Renal cortex interstitium (tissue), 11 donors: ENCODE measurements at regions not wholly inside any gene's neighbourhood (a gene's known extent, or its start where the extent isn't known, plus 50 kb on each side); places are given as distances from the start of the nearest gene placed in this dataset.

Experiments
- DNase-seq, 11 donors: peaks; one replicate each; pipeline ENCODE4 v3.0.0-alpha.2; 2013; ENCODE audit warnings: low read depth in 9 of 11, low spot score in 4 of 11; ENCODE audit errors: extremely low read depth in 1 of 11

- DNase-seq: no peak
Measured at GRCh38 chrY:15385178-15385577, 860.8 kb downstream of the NLGN4Y start.

GRCh38 chrY:15397556-15398280 is 873.4 kb downstream of the NLGN4Y start:
- no peak for DNase-seq

- DNase-seq: no peak
Measured at GRCh38 chrY:15402451-15402850, 878.1 kb downstream of the NLGN4Y start.

- no peak for DNase-seq
Measured at GRCh38 chrY:15404551-15404950, 880.2 kb downstream of the NLGN4Y start.

GRCh38 chrY:15415165-15415564 is 890.8 kb downstream of the NLGN4Y start:
- no peak for DNase-seq

GRCh38 chrY:15418613-15419012 is 894.3 kb downstream of the NLGN4Y start:
- no peak for DNase-seq

GRCh38 chrY:15424665-15425132 is 900.4 kb downstream of the NLGN4Y start:
- peak in 1 of 11 donors; percentile 50 for DNase-seq

GRCh38 chrY:15440021-15440695 is 915.8 kb downstream of the NLGN4Y start:
- no peak for DNase-seq

GRCh38 chrY:15440696-15441408 is 916.5 kb downstream of the NLGN4Y start:
- no peak for DNase-seq

- DNase-seq: no peak
Measured at GRCh38 chrY:15441878-15442277, 917.5 kb downstream of the NLGN4Y start.

GRCh38 chrY:15445871-15446270 is 921.5 kb downstream of the NLGN4Y start:
- DNase-seq: no peak

- DNase-seq: no peak
Measured at GRCh38 chrY:15446861-15447260, 922.5 kb downstream of the NLGN4Y start.

GRCh38 chrY:15447959-15448358 is 923.6 kb downstream of the NLGN4Y start:
- no peak for DNase-seq

- DNase-seq: no peak
Measured at GRCh38 chrY:15455133-15455937, 931.0 kb downstream of the NLGN4Y start.

- peak in 5 of 11 donors; percentile 26 to 58 (median 46) for DNase-seq
Measured at GRCh38 chrY:15455980-15456469, 931.7 kb downstream of the NLGN4Y start.

GRCh38 chrY:15456491-15456890 is 932.2 kb downstream of the NLGN4Y start:
- no peak for DNase-seq

GRCh38 chrY:15457682-15458081 is 933.4 kb downstream of the NLGN4Y start:
- no peak for DNase-seq

GRCh38 chrY:15458426-15458825 is 934.1 kb downstream of the NLGN4Y start:
- DNase-seq: no peak

- no peak for DNase-seq
Measured at GRCh38 chrY:15465880-15466279, 941.6 kb downstream of the NLGN4Y start.
